ENCODE measurements at regions not wholly inside any gene's neighbourhood (a gene's known extent, or its start where the extent isn't known, plus 50 kb on each side); places are given as distances from the start of the nearest gene placed in this dataset.
A peak's percentile ranks its signal among the peaks of the same experiment; 100 is the strongest.
"Not testable (repeated sequence)": the region's sequence is repeated elsewhere in the genome, so short reads cannot be mapped to it uniquely, and the experiment has no call there.

DNA sequence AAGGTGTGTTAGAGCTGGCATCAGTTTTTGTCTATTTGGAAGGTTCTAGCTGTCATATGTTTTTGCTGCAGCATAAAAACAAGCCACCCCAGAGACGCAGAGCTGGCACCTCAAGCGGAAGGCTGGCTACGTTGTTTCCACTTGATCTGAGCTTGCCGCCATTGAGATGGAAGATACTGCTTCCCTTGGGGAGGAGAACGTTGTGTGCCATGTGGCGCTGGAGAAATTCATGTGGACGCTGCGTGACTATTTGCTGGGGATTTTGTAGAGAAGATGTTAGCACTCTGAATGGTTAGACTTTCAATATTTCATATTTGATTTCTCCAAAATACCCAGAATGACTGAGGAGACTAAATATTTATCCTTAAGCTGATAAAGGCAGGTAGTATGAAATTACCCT, 216.2 kb upstream of the ST6GAL2 start:
- no peak for DNase-seq (ENCODE audit: low read depth)

DNA sequence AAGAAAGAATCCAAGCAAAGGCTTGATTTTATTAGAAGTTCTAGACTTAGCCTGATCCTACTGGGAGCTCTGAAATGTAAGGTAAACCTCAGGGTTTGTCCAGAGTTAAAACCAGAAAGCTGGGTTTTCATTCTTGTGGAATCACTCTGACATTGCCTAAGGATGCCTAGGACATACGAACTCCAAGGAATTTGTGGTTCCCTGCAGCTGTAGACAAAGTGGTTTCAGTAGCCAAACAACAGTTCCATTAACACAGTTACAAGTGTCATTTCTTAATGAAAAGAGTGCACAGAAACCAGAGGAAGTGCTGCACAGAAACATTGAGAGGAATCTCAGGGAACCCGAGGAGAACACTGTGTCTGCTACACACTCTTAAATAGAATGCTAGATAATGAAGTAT, 221.4 kb upstream of the ST6GAL2 start:
- DNase-seq (ENCODE audit: low read depth) = no peak

DNA sequence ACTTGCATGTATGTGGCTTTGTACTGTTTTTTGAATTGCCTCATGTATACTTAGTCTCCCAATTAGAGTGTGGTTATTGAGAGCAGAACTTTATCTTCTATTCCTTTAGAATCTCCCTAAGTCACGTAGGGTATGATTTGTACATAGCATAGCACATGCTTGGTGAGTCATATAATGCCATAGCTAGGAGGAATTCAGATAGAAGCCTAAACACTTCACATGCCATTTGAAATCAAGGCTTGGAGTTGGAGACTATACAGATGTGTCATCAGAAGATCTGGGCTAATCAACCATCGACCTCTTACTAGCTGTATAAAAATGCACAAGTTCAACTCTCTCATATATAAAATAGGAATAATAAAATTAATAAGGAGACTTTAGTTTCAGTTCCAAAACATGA, 222.6 kb upstream of the ST6GAL2 start:
- DNase-seq (ENCODE audit: low read depth) = peak; percentile 45

DNA sequence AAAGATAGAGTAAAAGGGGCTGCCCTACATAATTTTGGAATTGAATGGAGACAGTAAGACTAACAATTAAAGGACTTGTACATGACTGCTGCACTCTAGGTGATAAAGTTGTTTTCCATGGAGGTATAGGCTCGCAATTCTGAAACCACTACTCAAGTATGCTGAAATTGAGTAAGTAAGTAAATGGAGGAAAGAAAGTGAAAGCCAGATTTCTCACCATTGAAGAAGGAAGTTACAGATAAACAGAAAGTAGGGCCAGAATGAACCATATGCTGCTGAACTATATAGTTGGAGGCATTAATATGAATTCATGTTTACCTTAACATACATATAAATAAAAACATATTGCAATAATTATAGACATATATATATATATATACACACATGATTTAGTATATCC, 225.7 kb upstream of the ST6GAL2 start:
- no peak for DNase-seq (ENCODE audit: low read depth)

DNA sequence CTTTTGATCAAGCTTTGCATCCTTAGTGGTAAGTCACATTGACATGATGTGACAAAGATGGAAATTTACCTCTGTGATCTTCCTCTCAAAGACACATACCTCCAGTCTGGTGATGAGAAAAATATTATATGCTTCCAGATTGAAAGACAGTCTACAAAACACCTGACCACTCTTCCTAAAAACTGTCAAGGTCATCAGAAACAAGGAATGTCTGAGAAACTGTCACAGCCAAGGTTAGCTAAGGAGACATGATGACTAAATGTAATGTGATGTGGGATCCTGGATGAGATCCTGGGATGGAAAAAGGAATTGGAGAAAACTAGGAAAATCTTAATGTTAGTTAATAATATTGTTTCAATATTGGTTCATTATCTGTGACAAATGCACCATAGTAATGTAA, 226.6 kb upstream of the ST6GAL2 start:
- DNase-seq (ENCODE audit: low read depth) = no peak

DNA sequence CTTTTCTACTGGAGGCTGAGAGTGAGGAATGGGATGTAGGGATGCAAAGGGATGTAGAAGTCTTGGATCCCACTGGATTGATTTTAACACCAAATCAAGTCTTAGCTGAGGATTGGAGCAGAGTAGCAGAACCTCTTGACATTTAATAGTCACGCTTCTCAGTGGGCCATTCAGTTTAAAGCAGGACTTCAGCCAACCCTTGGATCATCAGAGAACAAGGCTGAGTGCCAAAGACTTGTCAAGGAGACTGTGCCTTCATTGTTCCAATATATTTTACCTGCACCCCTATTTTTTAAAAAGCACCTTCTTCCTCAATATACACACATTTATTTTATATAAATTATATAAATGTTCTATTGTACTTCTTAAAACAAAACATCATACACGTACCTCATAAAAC, 242.4 kb upstream of the ST6GAL2 start:
- DNase-seq (ENCODE audit: low read depth) = no peak

DNA sequence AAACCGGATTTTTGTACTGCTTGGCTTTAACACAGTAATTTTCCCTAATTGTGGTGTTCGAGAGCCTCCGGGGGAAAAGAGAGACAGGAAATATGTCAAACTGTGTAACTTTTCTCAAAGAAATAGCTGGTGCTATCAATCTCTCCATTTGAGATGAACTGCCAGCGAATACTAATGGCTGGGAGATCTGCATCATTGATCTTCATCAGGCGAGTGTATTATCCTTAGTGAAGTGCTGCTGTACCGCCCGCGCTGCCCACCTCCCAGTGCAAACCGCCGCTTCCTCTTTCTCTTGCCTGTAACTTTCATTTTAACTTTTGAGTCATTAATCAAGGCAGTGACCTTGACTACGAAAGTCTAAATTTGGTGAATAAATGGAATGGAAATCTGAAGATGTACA, 246.1 kb upstream of the ST6GAL2 start:
- DNase-seq (ENCODE audit: low read depth) = no peak

DNA sequence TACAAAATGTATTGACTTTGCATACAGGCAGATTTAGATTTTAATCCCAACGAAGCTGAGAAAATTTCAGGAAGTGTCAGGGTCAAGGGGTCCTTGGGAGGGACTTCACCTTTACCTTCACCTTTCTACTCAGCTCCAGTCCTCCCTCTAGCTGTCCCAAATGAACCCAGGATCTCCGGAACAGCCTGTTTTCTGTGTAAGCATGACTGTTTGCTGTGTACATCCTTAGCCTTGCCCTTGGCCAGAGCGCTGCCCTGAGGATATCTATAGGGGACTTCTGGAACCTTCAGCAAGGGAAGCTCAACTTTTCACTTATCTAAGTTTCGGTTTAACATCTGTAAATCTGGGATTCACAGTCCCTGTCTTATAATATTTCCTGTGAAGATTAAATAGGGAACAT, 246.8 kb upstream of the ST6GAL2 start:
- DNase-seq (ENCODE audit: low read depth) = no peak

DNA sequence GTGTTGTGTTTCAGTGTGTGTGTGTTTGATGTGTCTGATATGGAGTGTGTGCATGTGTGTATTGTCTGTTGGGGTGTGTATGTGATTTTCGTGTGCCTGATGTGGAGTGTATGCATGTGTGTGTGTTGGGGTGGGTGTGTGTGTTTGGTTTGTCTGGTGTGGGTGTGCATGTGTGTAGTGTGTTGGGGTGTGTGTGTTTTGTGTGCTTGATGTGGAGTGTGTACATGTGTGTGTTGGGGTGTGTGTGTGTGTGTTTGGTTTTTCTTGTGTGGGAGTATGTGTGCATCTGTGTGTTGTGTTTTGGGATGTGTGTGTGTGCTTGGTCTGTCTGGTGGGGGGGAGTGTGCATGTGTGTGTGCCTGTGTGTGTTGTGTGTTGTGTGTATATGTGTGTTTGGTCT, 247.4 kb upstream of the ST6GAL2 start:
- DNase-seq (ENCODE audit: low read depth) = no peak

DNA sequence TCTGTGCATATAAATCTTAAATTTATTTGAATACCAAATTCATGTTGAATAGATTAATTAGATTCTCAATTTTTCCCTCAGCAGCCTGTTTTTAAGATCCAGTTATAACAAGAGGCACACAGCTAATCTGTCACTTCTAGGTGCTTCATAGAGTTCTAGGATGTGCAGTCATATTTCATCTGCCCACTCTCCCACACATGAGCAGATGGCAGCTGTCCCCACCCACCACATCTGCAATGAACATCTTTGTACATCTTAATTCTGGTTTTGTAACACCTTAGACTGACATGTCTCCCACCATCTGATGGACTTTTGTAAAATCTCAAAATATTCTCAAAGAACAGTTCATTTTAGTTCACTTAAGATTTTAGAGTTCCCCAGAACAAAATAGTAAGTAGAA, 250.8 kb upstream of the ST6GAL2 start:
- DNase-seq (ENCODE audit: low read depth) = no peak

DNA sequence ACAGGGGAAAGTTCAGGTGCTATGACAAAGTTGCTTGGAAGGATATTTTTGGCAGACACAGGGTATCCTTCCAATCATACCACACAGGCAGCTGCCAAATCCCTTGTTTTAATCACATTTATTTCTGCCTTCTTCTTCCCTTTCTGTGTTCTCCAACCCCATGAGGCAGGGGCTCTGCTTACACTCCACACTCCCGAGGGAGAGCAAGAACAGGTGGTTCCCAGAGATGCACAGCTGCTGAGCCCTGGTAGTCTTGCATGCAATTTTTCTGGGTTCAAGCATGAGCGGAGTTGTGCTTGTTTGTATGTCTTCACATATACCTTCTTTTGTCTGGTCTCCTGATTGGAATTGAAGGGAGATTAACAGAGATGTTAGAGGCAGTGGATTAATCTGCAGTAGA, 251.7 kb upstream of the ST6GAL2 start:
- DNase-seq (ENCODE audit: low read depth) = no peak

DNA sequence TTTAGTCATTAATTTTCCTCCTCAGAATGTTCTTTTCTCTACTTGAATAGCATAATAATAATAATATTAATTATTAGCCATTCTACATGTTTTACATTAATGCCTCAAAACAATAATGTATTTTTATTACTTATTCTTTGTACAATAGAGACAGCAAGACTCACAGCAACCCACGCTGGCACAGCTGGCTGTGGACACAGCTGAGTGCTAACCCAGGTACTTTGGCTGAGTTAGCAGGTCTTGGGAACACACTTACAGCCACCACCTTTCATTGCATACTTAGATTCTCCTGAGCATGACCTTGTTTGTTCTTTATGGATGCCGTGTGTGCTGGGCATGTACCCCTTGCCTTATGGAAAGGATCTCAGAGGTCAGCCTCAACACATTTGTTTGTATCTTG, 260.2 kb upstream of the ST6GAL2 start:
- no peak for DNase-seq (ENCODE audit: low read depth)

DNA sequence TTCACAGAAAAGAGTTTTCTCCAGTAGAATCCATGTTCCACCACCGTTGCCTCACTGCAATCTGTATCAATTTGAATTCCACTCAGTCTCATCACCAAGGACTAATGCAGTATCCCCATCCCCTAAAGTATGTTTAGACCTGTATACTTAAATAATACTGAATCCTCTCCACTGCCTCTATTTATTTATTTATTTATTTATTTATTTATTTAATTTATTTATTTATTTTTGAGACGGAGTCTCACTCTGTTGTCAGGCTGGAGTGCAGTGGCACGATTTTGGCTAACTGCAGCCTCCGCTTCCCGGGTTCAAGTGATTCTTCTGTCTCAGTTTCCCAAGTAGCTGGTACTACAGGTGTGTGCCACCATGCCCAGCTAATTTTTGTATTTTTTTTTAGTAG, 260.7 kb upstream of the ST6GAL2 start:
- DNase-seq (ENCODE audit: low read depth) = not testable (repeated sequence)

DNA sequence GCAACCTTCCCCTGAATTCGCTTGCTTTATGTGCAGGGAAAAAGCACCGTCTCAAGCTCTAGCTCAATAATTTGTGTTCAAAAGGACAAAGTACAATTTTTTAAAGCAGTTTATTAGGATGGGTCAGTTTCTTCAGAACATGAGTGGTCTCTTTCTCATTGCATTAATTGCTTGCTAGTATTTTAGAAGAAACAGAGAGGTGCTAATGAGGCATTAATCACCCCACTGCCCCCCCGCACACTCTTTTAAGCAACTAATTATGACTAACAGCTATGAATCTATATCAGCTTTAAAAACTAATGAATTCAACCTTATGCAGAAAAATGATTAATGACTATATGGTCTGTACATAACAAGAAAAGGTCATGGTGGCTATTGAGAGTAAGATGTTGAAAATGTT, 262.1 kb upstream of the ST6GAL2 start:
- DNase-seq (ENCODE audit: low read depth) = no peak

DNA sequence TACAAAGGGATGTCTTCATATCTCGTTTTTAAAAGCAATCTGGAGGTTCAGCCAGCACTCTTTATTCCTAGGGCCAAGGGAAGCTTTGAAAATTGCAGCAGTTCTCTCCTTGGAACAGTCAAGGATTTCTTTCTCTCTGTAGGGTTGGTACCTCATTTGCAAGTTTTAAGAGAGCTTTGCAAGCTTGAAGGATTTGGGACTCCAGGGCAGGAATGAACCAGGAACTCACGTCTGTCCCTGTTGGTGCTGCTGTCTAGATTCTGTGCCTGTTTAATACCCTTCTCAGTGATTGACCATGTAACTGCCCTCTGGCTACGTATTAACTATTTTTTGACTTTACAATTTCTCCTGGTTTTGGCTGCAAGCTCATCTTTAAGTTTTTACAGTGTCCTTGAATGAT, 262.5 kb upstream of the ST6GAL2 start:
- DNase-seq (ENCODE audit: low read depth) = no peak

DNA sequence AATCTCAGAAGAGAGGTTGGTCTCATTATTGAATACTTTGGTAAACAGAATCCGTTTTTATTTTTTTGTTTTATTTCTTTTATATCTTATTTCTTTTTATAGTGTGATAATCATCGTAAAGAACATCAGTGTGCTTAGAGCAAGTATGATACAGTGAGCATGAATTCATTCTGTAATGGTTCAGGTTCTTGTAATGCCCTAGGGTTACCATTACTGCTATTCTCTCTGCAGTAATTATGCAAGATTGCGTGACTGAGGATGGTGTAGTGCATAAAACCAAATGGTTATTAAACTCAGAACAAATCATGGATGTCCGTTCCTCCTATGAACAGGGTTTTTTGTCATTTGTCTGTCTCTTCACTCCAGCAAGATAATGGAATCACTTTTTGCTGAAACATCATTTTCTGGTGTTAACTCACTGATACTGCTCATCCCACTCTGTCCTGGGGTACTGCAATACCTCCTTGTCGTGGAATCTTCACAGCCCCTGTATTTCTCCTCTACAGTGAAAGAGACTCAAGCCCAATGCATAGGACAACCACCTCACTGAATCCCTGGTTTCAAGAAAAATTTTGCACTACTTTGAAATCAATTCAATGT, 274.8 kb upstream of the ST6GAL2 start:
- no peak for DNase-seq (ENCODE audit: low read depth)

DNA sequence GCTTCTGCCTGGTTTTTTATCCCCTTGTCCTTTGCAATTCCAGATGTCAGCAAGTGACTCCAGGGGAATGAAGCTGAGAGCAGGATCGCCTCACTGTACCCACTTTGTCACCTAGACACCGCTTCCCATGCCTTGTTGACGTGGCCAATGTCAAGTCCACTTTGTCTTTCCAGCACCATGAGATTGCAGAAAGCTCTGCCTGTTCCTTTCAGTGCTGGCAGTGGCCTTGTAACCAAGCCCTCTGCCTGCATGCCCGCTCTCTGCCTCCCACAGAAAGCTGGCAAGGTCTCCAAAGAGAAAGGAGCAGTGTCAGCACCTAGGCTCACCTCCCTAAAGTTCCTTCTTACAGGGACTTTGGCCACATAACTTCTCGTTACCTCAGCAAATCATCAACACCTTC, 282.2 kb upstream of the ST6GAL2 start:
- no peak for DNase-seq (ENCODE audit: low read depth)

DNA sequence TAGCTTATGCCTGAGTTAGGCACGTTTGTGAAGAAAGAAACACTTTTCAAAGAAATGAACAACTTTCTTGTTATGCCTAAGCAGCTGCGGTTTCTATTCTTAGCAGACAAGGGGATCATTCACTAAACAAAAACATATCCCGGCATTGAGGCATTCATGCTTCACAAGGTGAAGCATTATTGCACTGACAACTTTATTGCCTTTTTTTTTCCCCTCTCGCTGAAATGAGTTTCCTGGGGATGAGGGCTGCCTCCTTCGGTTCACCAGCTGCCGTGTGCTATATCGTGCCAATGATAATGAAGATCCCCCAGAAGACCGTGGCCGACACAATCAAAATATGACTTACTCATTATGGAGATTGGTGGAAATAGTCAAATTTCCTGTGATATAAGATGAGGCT, 288.2 kb upstream of the ST6GAL2 start:
- DNase-seq (ENCODE audit: low read depth) = no peak

DNA sequence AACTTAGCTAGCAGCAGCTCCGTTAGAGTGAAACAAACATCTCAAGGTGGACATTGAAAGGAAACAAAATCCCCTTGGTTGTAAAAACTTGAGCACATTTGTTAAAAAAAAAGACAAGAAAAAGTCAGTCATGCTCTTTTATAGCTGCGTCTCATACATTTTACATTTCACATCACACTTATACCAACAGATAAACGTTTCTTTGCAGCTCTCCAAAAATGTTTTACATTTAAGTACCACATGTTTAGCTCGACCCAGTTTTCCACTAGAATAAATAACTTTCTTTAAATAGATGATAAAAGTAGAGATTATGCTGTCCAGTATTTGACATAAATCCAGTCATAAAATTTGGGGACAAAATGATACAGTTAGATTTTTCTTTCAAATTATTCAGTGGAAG, 297.0 kb upstream of the ST6GAL2 start:
- no peak for DNase-seq (ENCODE audit: low read depth)

DNA sequence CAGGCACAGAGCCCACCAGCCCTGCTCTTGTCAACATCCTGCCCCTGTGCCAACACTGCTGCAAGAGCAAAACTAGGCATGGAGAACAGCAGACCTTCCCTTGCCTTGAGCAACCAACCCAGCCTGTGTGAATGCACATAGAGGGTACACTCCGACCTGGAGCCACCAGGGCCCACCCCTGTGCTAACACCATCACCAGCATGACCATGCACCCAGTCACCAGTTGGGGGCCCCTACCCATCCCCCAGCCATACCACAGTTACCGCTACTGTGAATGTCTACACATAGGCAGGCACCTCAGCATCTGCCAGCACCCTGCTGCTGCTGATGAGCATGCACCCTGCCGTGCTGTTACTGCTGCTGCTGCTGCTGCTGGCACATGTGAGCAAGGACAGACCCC, 301.9 kb upstream of the ST6GAL2 start:
- no peak for DNase-seq (ENCODE audit: low read depth)

DNA sequence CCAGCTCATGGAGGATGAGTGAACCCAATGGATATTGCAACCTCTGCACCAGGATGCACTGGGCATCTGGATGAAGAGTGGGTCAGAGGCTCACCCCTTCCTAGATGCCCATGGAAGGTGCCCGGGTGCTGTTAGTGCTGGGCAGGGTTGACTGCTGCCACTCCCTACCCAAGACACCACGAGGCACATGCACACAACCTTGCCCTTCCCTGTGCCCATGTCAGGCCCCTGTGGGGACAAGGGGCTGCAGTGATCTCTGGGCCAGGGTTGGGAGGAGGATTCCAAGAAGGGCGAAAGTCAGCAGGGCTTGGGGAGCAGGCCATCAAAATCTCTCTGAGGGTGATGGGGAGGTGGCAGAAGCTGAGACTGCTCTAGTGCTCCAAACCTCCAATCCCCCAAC, 309.7 kb upstream of the ST6GAL2 start:
- no peak for DNase-seq (ENCODE audit: low read depth)

DNA sequence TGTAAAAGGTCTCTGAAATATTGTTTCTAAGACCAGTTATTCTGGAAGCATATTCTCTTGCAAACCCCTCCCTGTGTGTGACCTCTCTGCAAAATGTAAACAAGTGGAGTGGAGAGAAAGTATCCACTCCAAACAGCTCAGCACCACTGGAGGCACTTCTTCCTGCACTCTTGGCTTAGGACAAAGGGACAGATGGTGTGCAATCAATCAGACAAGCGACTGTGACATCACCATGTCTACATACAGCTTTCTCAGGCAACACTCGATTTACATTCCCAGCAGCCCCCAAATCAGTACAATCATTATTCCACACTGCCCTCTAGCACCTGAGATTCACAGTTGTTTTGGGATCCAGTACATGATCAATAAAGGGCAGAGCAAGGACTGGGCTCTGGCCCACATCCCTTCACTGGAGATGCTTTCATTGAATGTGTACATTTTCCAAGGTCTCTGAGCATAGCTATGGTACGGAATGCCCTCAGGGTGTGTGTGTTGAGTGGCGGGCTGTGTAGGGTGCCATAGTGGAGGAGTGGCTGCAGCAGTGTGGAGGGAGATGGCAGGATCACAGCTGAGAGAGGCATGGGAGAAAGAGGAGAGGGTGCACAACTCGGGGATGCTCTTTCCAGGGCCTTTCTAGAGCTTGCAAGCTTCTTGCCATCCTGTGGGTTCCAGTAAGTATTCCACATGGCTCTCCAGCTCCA, 311.8 kb upstream of the ST6GAL2 start:
- no peak for DNase-seq (ENCODE audit: low read depth)

DNA sequence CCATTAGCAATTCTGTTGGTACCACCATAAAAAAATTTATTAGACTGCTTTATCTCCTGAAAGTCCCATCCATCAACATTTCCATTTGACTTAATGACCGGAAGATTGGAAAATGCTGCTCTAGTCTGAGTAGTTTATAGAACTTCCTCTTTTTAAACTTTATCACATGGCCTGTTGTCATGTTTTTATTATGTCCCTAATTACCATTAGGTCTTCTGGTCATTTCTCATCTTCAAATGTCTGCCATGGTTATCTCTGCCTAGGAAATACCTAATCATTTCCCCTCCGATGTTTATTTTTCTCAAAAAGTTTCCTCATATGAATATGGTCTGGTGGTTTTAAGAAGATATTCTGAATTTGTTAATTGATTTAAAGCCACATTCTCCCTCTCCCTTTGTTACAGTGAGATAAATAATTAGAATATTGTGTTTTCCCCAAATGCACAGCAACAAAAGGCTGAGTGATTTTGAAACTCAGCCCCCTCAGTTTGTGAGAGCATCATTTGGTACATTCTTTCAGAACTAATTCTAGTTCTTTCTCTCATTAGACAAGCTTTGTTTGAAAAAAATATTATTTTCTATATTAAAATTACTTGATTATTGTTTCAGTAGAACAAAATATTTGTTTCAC, 317.1 kb upstream of the ST6GAL2 start:
- no peak for DNase-seq (ENCODE audit: low read depth)

All from HT1080 (cell line).